ENCODE measurements at regions not wholly inside any gene's neighbourhood (a gene's known extent, or its start where the extent isn't known, plus 50 kb on each side); places are given as distances from the start of the nearest gene placed in this dataset.

- TF ChIP-seq CTCF (IDR thresholded peaks at IDR 0.05) (no peak), POLR2A (IDR thresholded peaks at IDR 0.05) (no peak)
These were observed 322.1 kb downstream of the ARL4A start for GRCh38 chr7:13009517-13009916.
